Neural progenitor cell (in vitro differentiated cells): ENCODE measurements at regions not wholly inside any gene's neighbourhood (a gene's known extent, or its start where the extent isn't known, plus 50 kb on each side); places are given as distances from the start of the nearest gene placed in this dataset.

Experiments used
- DNase-seq: peaks from one replicate; pipeline ENCODE4 v3.0.0-alpha.2; 2016; ENCODE audit warnings: low spot score
- H2AFZ ChIP-seq: fragments of 200-600 bp; sonication (generic); replicated peaks from 2 replicates; pipeline ENCODE4 v1.6.1; 2016; ENCODE audit warnings: antibody characterized with exemption
- H3F3A ChIP-seq: fragments of 200-600 bp; sonication (generic); 2 replicates; pipeline ENCODE4 v1.6.1; 2016; ENCODE audit warnings: antibody characterized with exemption, low read depth
- H3K27ac ChIP-seq: fragments of 200-600 bp; sonication (generic); 2 replicates; pipeline ENCODE4 v1.5.1; 2016; ENCODE audit warnings: mild to moderate bottlenecking
- H3K27me3 ChIP-seq: fragments of 200-600 bp; sonication (generic); 2 replicates; pipeline ENCODE4 v1.6.1; 2016; ENCODE audit warnings: mild to moderate bottlenecking, moderate library complexity
- H3K36me3 ChIP-seq: fragments of 200-600 bp; sonication (generic); 2 replicates; pipeline ENCODE4 v1.5.1; 2016
- H3K4me1 ChIP-seq: fragments of 200-600 bp; sonication (generic); 2 replicates; pipeline ENCODE4 v1.6.1; 2016; ENCODE audit warnings: mixed run types
- H3K4me2 ChIP-seq: fragments of 200-600 bp; sonication (generic); 2 replicates; pipeline ENCODE4 v1.6.1; 2016
- H3K4me3 ChIP-seq: fragments of 200-600 bp; sonication (generic); 2 replicates; pipeline ENCODE4 v1.5.1; 2016
- H3K79me2 ChIP-seq: fragments of 200-600 bp; sonication (generic); 2 replicates; pipeline ENCODE4 v1.6.1; 2016; ENCODE audit warnings: low read depth
- H3K9ac ChIP-seq: fragments of 200-600 bp; sonication (generic); 2 replicates; pipeline ENCODE4 v1.6.1; 2016
- H3K9me3 ChIP-seq: fragments of 200-600 bp; sonication (generic); 2 replicates; pipeline ENCODE4 v1.5.1; 2016; ENCODE audit warnings: low read depth
- H4K20me1 ChIP-seq: fragments of 200-600 bp; sonication (generic); 2 replicates; pipeline ENCODE4 v1.6.1; 2016; ENCODE audit warnings: low read depth
- H3K27ac Mint-ChIP-seq: 3 replicates; pipeline ENCODE4 v1.8.0; 2021; ENCODE audit warnings: mixed read lengths
- H3K27me3 Mint-ChIP-seq: 2 replicates; pipeline ENCODE4 v1.8.0; 2022; ENCODE audit warnings: low read depth, mild to moderate bottlenecking, inconsistent platforms, moderate library complexity, mixed read lengths; ENCODE audit not compliant: insufficient read depth
- H3K36me3 Mint-ChIP-seq: 3 replicates; pipeline ENCODE4 v1.8.0; 2021; ENCODE audit warnings: mixed read lengths
- H3K4me1 Mint-ChIP-seq: 3 replicates; pipeline ENCODE4 v1.8.0; 2021; ENCODE audit warnings: mixed read lengths
- H3K4me3 Mint-ChIP-seq: 3 replicates; pipeline ENCODE4 v1.8.0; 2021; ENCODE audit warnings: mild to moderate bottlenecking, moderate library complexity, mixed read lengths
- H3K9me3 Mint-ChIP-seq: 3 replicates; pipeline ENCODE4 v1.8.0; 2020; ENCODE audit warnings: mixed read lengths
- CTCF ChIP-seq: fragments of 200-600 bp; sonication (generic); IDR thresholded peaks from 2 replicates; pipeline ENCODE4 v1.5.1; 2017; ENCODE audit warnings: antibody characterized with exemption, mild to moderate bottlenecking
- EZH2 ChIP-seq: fragments of 200-600 bp; sonication (generic); IDR thresholded peaks from 2 replicates; pipeline ENCODE4 v1.6.1; 2017; ENCODE audit warnings: antibody characterized with exemption, mild to moderate bottlenecking, moderate library complexity
- EZH2phosphoT487 ChIP-seq: fragments of 200-600 bp; sonication (generic); IDR thresholded peaks from 2 replicates; pipeline ENCODE4 v1.6.1; 2017; ENCODE audit warnings: antibody characterized with exemption

GRCh38 chr13:59038824-59039223, 1124.9 kb downstream of the DIAPH3 start:
- H2AFZ ChIP-seq = no peak overlapping the region
- H3K27me3 Mint-ChIP-seq = no peaks in the 10 kb centered on the region
- H3K9me3 Mint-ChIP-seq = peaks cover 4% of the 10 kb centered on the region

GRCh38 chr13:59043016-59043415, 1120.7 kb downstream of the DIAPH3 start:
- H3K4me1 Mint-ChIP-seq = peaks cover 10% of the 10 kb centered on the region
- H3K9me3 Mint-ChIP-seq = peaks cover 4% of the 10 kb centered on the region
- no peaks in the 10 kb centered on the region for H3K27me3 Mint-ChIP-seq
- Histone ChIP-seq H3K27me3 (no peaks in the 10 kb centered on the region), H3K4me1 (no peaks in the 10 kb centered on the region), H4K20me1 (no peaks in the 10 kb centered on the region), H2AFZ (no peak overlapping the region), H3K9me3 (no peaks in the 10 kb centered on the region), H3K27ac (no peak overlapping the region), H3F3A (no peaks in the 10 kb centered on the region), H3K9ac (no peak overlapping the region), H3K79me2 (no peaks in the 10 kb centered on the region), H3K36me3 (no peaks in the 10 kb centered on the region), H3K4me2 (no peak overlapping the region), H3K4me3 (no peak overlapping the region)
- no peaks in the 10 kb centered on the region for H3K36me3 Mint-ChIP-seq
- H3K4me3 Mint-ChIP-seq = no peak overlapping the region
- peak; percentile 16 for DNase-seq
- no peak overlapping the region for H3K27ac Mint-ChIP-seq
- TF ChIP-seq EZH2phosphoT487 (no peak), EZH2 (no peak), CTCF (no peak)

More at GRCh38 chr13:59038824-59039223, 1124.9 kb downstream of the DIAPH3 start:
- no peak overlapping the region for H3K4me2 ChIP-seq
- TF ChIP-seq EZH2 = no peak
- H3K4me1 ChIP-seq = peaks cover 5% of the 10 kb centered on the region
- H3F3A ChIP-seq = no peaks in the 10 kb centered on the region
- no peak overlapping the region for H3K4me3 ChIP-seq
- Mint-ChIP-seq H3K4me1 (peaks cover 10% of the 10 kb centered on the region), H3K27ac (no peak overlapping the region), H3K36me3 (no peaks in the 10 kb centered on the region), H3K4me3 (no peak overlapping the region)
- no peak overlapping the region for H3K9ac ChIP-seq
- no peak overlapping the region for H3K27ac ChIP-seq
- no peaks in the 10 kb centered on the region for H3K36me3 ChIP-seq
- no peaks in the 10 kb centered on the region for H3K9me3 ChIP-seq
- no peaks in the 10 kb centered on the region for H3K27me3 ChIP-seq
- no peaks in the 10 kb centered on the region for H3K79me2 ChIP-seq
- DNase-seq = no peak
- no peaks in the 10 kb centered on the region for H4K20me1 ChIP-seq

GRCh38 chr13:59047546-59047945, 1116.2 kb downstream of the DIAPH3 start:
- Histone ChIP-seq H3K36me3 (no peaks in the 10 kb centered on the region), H3F3A (no peaks in the 10 kb centered on the region), H3K4me2 (no peak overlapping the region), H2AFZ (no peak overlapping the region), H3K9me3 (no peaks in the 10 kb centered on the region), H3K27me3 (no peaks in the 10 kb centered on the region), H3K4me3 (no peak overlapping the region), H3K79me2 (no peaks in the 10 kb centered on the region), H3K27ac (no peak overlapping the region), H4K20me1 (no peaks in the 10 kb centered on the region), H3K9ac (no peak overlapping the region), H3K4me1 (no peaks in the 10 kb centered on the region)
- Mint-ChIP-seq H3K9me3 (no peaks in the 10 kb centered on the region), H3K27me3 (no peaks in the 10 kb centered on the region), H3K27ac (no peak overlapping the region), H3K4me3 (no peak overlapping the region), H3K4me1 (peaks cover 7% of the 10 kb centered on the region), H3K36me3 (no peaks in the 10 kb centered on the region)
- TF ChIP-seq EZH2phosphoT487 = no peak
- no peak for TF ChIP-seq EZH2
- no peak for TF ChIP-seq CTCF
- DNase-seq = no peak

GRCh38 chr13:59061621-59062020, 1102.1 kb downstream of the DIAPH3 start:
- no peak overlapping the region for H3K27ac ChIP-seq
- no peaks in the 10 kb centered on the region for H3K79me2 ChIP-seq
- Mint-ChIP-seq H3K27me3 (peaks cover 2% of the 10 kb centered on the region), H3K9me3 (no peaks in the 10 kb centered on the region), H3K36me3 (no peaks in the 10 kb centered on the region), H3K4me3 (no peak overlapping the region), H3K27ac (no peak overlapping the region), H3K4me1 (peaks cover 5% of the 10 kb centered on the region)
- H3K4me3 ChIP-seq = no peak overlapping the region
- no peaks in the 10 kb centered on the region for H3K36me3 ChIP-seq
- no peak overlapping the region for H3K4me2 ChIP-seq
- no peaks in the 10 kb centered on the region for H3F3A ChIP-seq
- no peaks in the 10 kb centered on the region for H3K9me3 ChIP-seq
- DNase-seq = no peak
- H4K20me1 ChIP-seq = no peaks in the 10 kb centered on the region
- no peak overlapping the region for H2AFZ ChIP-seq
- no peak for TF ChIP-seq EZH2
- TF ChIP-seq EZH2phosphoT487 = no peak
- no peaks in the 10 kb centered on the region for H3K27me3 ChIP-seq
- no peaks in the 10 kb centered on the region for H3K4me1 ChIP-seq
- H3K9ac ChIP-seq = no peak overlapping the region
